HepG2 (cell line): ENCODE measurements at regions not wholly inside any gene's neighbourhood (a gene's known extent, or its start where the extent isn't known, plus 50 kb on each side); places are given as distances from the start of the nearest gene placed in this dataset.

Experiments
- ATAC-seq: fragments of 200-7000 bp; cut with Tn5 transposase; 3 replicates; pipeline ENCODE4 v1.9.1; 2020; ENCODE audit warnings: mild to moderate bottlenecking, moderate library complexity
- BruUV-seq: library from RNA; stranded (reverse); fragments of 400-500 nt; replicated peaks from 2 replicates; lab custom pipeline; 2021; lab: Mats Ljungman, UMichigan
- CTCF ChIA-PET: fragments of 300-600 bp; formaldehyde crosslinking; extraction: SDS; loops from one replicate; lab custom pipeline; 2021; ENCODE audit warnings: low total read pairs, inconsistent platforms, low intra/inter-chr PET ratio; lab: Yijun Ruan, JAX
- POLR2A ChIA-PET: fragments of 350-600 bp; sonication (Branson Sonifier 250); formaldehyde crosslinking; loops from one replicate; lab custom pipeline; 2020; ENCODE audit warnings: antibody characterized with exemption, inconsistent platforms; lab: Yijun Ruan, JAX
- DNase-seq: peaks from one replicate; pipeline ENCODE4 v3.0.0-alpha.2; 2015; ENCODE audit warnings: low spot score
- FAIRE-seq: peaks from 3 replicates; lab custom pipeline; 2011; peaks lifted over from hg19 to GRCh38; lab: Jason Lieb, UNC
- H2AFZ ChIP-seq: one replicate; pipeline ENCODE4 v1.6.1; 2011; ENCODE audit warnings: low read length, inconsistent platforms
- H3K27ac ChIP-seq: fragments of 300-600 bp; 3 replicates; pipeline ENCODE4 v1.8.0; 2011; ENCODE audit warnings: mixed run types, mild to moderate bottlenecking, mixed read lengths, low read length, inconsistent platforms; ENCODE audit not compliant: insufficient read depth; ENCODE audit errors: extremely low read length
- H3K27me3 ChIP-seq, 2 experiments: fragments of 200-600 bp in 1 of 2; 2 replicates in 1 of 2; 3 replicates in 1 of 2; pipeline versions ENCODE4 v1.6.0 to v1.8.0; 2011; ENCODE audit warnings: low read length in 2 of 2, mild to moderate bottlenecking in 2 of 2, moderate library complexity in 2 of 2, inconsistent platforms in 1 of 2; ENCODE audit not compliant: insufficient read depth in 2 of 2, control insufficient read depth in 1 of 2
- H3K36me3 ChIP-seq, 2 experiments: fragments of 200-600 bp in 1 of 2; replicated peaks in 1 of 2; 2 replicates in 1 of 2; 3 replicates in 1 of 2; pipeline versions ENCODE4 v1.5.1 to v1.8.0; 2011; ENCODE audit warnings: low read length in 2 of 2, inconsistent platforms in 1 of 2; ENCODE audit not compliant: insufficient read depth in 2 of 2, control insufficient read depth in 1 of 2
- H3K4me1 ChIP-seq: 2 replicates; pipeline ENCODE4 v1.5.1; 2012; ENCODE audit warnings: low read length, inconsistent platforms; ENCODE audit not compliant: insufficient read depth
- H3K4me2 ChIP-seq: 2 replicates; pipeline ENCODE4 v1.6.0; 2011; ENCODE audit warnings: low read depth, low read length, inconsistent platforms
- H3K4me3 ChIP-seq, 3 experiments: fragments of 200-600 bp in 1 of 3; sonication (generic), shearing (Covaris generic) in 1 of 3; replicated peaks in 1 of 3; 2 replicates each; pipeline ENCODE4 v1.5.1; 2011 to 2016; ENCODE audit warnings: low read length in 3 of 3, inconsistent platforms in 2 of 3, low read depth in 2 of 3, mild to moderate bottlenecking in 2 of 3, control low read depth in 1 of 3, mixed read lengths in 1 of 3; ENCODE audit not compliant: insufficient read depth in 1 of 3
- H3K79me2 ChIP-seq: one replicate; pipeline ENCODE4 v1.6.1; 2011; ENCODE audit warnings: low read length, inconsistent platforms; ENCODE audit not compliant: insufficient read depth
- H3K9ac ChIP-seq: 2 replicates; pipeline ENCODE4 v1.6.0; 2011; ENCODE audit warnings: mild to moderate bottlenecking, low read depth, low read length, inconsistent platforms; ENCODE audit not compliant: insufficient read depth
- H3K9me3 ChIP-seq: 2 replicates; pipeline ENCODE4 v1.5.1; 2012; ENCODE audit warnings: mild to moderate bottlenecking, low read length
- H4K20me1 ChIP-seq: 2 replicates; pipeline ENCODE4 v1.6.0; 2011; ENCODE audit warnings: inconsistent platforms, mild to moderate bottlenecking, low read length, moderate library complexity; ENCODE audit not compliant: insufficient read depth
- KLF9 ChIP-seq: IDR thresholded peaks from 2 replicates; pipeline ENCODE4 v1.6.1; 2016; ENCODE audit warnings: low read depth
- SALL1 ChIP-seq: sonication (generic); formaldehyde crosslinking; IDR thresholded peaks from 2 replicates; pipeline ENCODE4 v1.8.0; 2022; ENCODE audit warnings: mild to moderate bottlenecking, missing genetic modification reagents
- YY1 ChIP-seq: IDR thresholded peaks from 2 replicates; pipeline ENCODE4 v1.6.1; 2011; ENCODE audit warnings: low read length, low read depth, moderate library complexity, mild to moderate bottlenecking; ENCODE audit not compliant: insufficient read depth, insufficient replicate concordance
- ZNF589 ChIP-seq: sonication (generic); formaldehyde crosslinking; conservative IDR thresholded peaks from 2 replicates; pipeline ENCODE4 v1.8.0; 2022; ENCODE audit warnings: mild to moderate bottlenecking, moderate library complexity, missing genetic modification reagents
- ZNF607 ChIP-seq: sonication (generic); formaldehyde crosslinking; IDR thresholded peaks from 2 replicates; pipeline ENCODE4 v1.5.1; 2020; ENCODE audit warnings: missing genetic modification reagents, mild to moderate bottlenecking, borderline replicate concordance
- whole genome bisulfite sequencing: methylation state at CpG from one replicate; pipeline ENCODE4 v1.1.6; 2017; ENCODE audit warnings: low lambda C conversion rate; 5-methylcytosine and 5-hydroxymethylcytosine counted together
- in situ Hi-C: cut with HindIII; loops from 2 replicates; pipeline ENCODE4 v1.10.0; 2017; ENCODE audit warnings: low pct_unique_long_range_greater_than_20kb; ENCODE audit not compliant: extremely low pct_ligation_motif_present
- intact Hi-C: fragments of 100-400 bp; cut with micrococcal nuclease; formaldehyde crosslinking; loops from one replicate; pipeline ENCODE4 v1.10.0; 2022; ENCODE audit not compliant: unreplicated experiment
- TF ChIP-seq, protein P1 (sequence below): sonication (generic); formaldehyde crosslinking; conservative IDR thresholded peaks from 2 replicates; pipeline ENCODE4 v1.8.0; 2022; ENCODE audit warnings: low read depth, missing genetic modification reagents
- TF ChIP-seq, protein P2 (sequence below): sonication (generic); formaldehyde crosslinking; IDR thresholded peaks from 2 replicates; pipeline ENCODE4 v1.5.0; 2020; ENCODE audit warnings: missing genetic modification reagents
- TF ChIP-seq, protein P3 (sequence below): sonication (generic); formaldehyde crosslinking; IDR thresholded peaks from 2 replicates; pipeline ENCODE4 v1.5.1; 2020; ENCODE audit warnings: missing genetic modification reagents, mild to moderate bottlenecking, borderline replicate concordance
- TF ChIP-seq, protein P4 (sequence below): sonication (generic); formaldehyde crosslinking; IDR thresholded peaks from 2 replicates; pipeline ENCODE4 v1.5.0; 2020; ENCODE audit warnings: missing genetic modification reagents
- TF ChIP-seq, protein P5 (sequence below): sonication (generic); formaldehyde crosslinking; IDR thresholded peaks from 2 replicates; pipeline ENCODE4 v1.4.0; 2020; ENCODE audit warnings: mild to moderate bottlenecking, low read depth, missing genetic modification reagents

DNA sequence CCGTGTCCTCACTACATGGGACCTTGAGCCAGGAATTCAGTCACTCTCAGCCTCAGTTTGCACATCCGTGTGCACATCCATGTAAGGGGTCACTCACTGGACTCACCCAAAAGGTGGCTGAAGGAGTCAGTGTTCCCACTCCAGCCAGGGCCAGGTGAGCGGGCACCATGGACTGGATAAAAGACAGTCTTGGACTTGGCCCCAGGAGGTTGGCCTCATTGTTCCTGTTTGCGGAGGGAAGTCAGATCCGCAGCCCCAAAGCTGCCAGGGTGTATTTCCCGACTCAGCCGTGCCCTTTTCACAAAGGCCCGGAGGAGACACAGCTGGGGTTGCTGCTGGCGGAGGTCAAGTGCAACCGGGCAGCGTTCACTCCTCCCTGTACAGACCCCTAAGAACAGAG lies 170.7 kb upstream of the MYL2 start:
- WGBS: 60% methylated on average over 1 of the region's 11 CpGs
- FAIRE-seq: no peak
- Histone ChIP-seq H3K36me3 (no peaks in the 10 kb centered on the region), H3K79me2 (no peaks in the 10 kb centered on the region), H3K27me3 (peaks cover 0 to 29% of the 10 kb centered on the region in 2 experiments; a peak in 2 of 5 replicates), H3K27ac (no peak overlapping the region), H3K9ac (no peak overlapping the region), H3K9me3 (no peaks in the 10 kb centered on the region), H3K4me1 (no peaks in the 10 kb centered on the region), H2AFZ (no peak overlapping the region), H3K4me3 (no peak overlapping the region), H3K4me2 (no peak overlapping the region), H4K20me1 (no peaks in the 10 kb centered on the region)
- intact Hi-C loops (no loop called here), in situ Hi-C loops (no loop called here)
- ATAC-seq: no peak
- ChIA-PET POLR2A (no interaction called here), CTCF (no interaction called here)
- BruUV-seq: no TSS peak
- no peak for TF ChIP-seq YY1
- TF ChIP-seq, protein P1, sequence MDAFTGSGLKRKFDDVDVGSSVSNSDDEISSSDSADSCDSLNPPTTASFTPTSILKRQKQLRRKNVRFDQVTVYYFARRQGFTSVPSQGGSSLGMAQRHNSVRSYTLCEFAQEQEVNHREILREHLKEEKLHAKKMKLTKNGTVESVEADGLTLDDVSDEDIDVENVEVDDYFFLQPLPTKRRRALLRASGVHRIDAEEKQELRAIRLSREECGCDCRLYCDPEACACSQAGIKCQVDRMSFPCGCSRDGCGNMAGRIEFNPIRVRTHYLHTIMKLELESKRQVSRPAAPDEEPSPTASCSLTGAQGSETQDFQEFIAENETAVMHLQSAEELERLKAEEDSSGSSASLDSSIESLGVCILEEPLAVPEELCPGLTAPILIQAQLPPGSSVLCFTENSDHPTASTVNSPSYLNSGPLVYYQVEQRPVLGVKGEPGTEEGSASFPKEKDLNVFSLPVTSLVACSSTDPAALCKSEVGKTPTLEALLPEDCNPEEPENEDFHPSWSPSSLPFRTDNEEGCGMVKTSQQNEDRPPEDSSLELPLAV (CRISPR knock-in tag): no peak
- TF ChIP-seq, protein P2, sequence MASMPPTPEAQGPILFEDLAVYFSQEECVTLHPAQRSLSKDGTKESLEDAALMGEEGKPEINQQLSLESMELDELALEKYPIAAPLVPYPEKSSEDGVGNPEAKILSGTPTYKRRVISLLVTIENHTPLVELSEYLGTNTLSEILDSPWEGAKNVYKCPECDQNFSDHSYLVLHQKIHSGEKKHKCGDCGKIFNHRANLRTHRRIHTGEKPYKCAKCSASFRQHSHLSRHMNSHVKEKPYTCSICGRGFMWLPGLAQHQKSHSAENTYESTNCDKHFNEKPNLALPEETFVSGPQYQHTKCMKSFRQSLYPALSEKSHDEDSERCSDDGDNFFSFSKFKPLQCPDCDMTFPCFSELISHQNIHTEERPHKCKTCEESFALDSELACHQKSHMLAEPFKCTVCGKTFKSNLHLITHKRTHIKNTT (CRISPR knock-in tag): no peak
- TF ChIP-seq, protein P3, sequence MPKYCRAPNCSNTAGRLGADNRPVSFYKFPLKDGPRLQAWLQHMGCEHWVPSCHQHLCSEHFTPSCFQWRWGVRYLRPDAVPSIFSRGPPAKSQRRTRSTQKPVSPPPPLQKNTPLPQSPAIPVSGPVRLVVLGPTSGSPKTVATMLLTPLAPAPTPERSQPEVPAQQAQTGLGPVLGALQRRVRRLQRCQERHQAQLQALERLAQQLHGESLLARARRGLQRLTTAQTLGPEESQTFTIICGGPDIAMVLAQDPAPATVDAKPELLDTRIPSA (CRISPR knock-in tag): no peak
- no peak for DNase-seq

DNA sequence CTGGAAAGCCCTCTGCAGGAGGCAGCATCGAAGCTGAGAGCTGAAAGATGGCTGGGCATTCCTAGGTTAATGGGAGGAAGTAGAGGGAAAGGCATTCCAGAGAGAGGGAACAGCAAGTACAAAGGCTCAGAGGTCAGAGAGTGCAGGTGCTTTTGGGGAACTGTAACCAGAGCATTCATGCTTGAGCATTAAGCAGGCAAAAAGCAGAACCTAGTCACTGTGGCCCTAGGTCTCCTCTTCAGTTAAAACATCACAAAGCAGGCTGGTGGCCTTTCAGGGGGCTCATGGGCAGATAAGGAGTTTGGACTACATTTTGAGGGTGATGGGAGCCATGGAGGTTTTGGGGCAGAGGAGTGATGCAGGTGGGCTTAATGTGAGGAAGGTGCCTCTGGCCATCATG lies 169.2 kb upstream of the MYL2 start:
- FAIRE-seq (no peak), DNase-seq (no peak), ATAC-seq (no peak)
- Histone ChIP-seq H2AFZ (no peak overlapping the region), H3K9ac (no peak overlapping the region), H3K27ac (no peak overlapping the region), H3K4me1 (no peaks in the 10 kb centered on the region), H3K9me3 (no peaks in the 10 kb centered on the region), H3K4me2 (no peak overlapping the region), H3K36me3 (no peaks in the 10 kb centered on the region), H3K79me2 (no peaks in the 10 kb centered on the region), H4K20me1 (no peaks in the 10 kb centered on the region), H3K27me3 (peaks cover 0 to 23% of the 10 kb centered on the region in 2 experiments; a peak in 2 of 5 replicates), H3K4me3 (no peak overlapping the region)
- CTCF ChIA-PET: no interaction called here
- POLR2A ChIA-PET: no interaction called here
- intact Hi-C loops: no loop called here
- in situ Hi-C loops: no loop called here
- no TSS peak for BruUV-seq
- 0% methylated on average over 1 of the region's 1 CpG for WGBS
- TF ChIP-seq, protein P4, sequence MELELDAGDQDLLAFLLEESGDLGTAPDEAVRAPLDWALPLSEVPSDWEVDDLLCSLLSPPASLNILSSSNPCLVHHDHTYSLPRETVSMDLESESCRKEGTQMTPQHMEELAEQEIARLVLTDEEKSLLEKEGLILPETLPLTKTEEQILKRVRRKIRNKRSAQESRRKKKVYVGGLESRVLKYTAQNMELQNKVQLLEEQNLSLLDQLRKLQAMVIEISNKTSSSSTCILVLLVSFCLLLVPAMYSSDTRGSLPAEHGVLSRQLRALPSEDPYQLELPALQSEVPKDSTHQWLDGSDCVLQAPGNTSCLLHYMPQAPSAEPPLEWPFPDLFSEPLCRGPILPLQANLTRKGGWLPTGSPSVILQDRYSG (CRISPR knock-in tag): no peak
- TF ChIP-seq ZNF589 (CRISPR knock-in tag) (no peak), KLF9 (CRISPR knock-in tag) (no peak), SALL1 (CRISPR knock-in tag) (no peak), ZNF607 (no peak)
- TF ChIP-seq, protein P5, sequence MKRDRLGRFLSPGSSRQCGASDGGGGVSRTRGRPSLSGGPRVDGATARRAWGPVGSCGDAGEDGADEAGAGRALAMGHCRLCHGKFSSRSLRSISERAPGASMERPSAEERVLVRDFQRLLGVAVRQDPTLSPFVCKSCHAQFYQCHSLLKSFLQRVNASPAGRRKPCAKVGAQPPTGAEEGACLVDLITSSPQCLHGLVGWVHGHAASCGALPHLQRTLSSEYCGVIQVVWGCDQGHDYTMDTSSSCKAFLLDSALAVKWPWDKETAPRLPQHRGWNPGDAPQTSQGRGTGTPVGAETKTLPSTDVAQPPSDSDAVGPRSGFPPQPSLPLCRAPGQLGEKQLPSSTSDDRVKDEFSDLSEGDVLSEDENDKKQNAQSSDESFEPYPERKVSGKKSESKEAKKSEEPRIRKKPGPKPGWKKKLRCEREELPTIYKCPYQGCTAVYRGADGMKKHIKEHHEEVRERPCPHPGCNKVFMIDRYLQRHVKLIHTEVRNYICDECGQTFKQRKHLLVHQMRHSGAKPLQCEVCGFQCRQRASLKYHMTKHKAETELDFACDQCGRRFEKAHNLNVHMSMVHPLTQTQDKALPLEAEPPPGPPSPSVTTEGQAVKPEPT (CRISPR knock-in tag): no peak
